Endothelial cell of umbilical vein (primary cell): ENCODE measurements at regions not wholly inside any gene's neighbourhood (a gene's known extent, or its start where the extent isn't known, plus 50 kb on each side); places are given as distances from the start of the nearest gene placed in this dataset.

Experiments used
- BruUV-seq: library from RNA; stranded (reverse); fragments of 400-500 nt; replicated peaks from 2 replicates; lab custom pipeline; 2021; lab: Mats Ljungman, UMichigan
- CTCF ChIA-PET: fragments of 300-600, 350-600 bp; sonication (Branson Sonifier 250); formaldehyde crosslinking; loops from one replicate; lab custom pipeline; 2021; ENCODE audit warnings: antibody characterized with exemption, inconsistent platforms; lab: Charles Lee
- POLR2A ChIA-PET: fragments of 300-600, 350-600 bp; sonication (Branson Sonifier 250); formaldehyde crosslinking; loops from one replicate; lab custom pipeline; 2021; ENCODE audit warnings: antibody characterized with exemption, inconsistent platforms; lab: Charles Lee
- DNase-seq: peaks from one replicate; pipeline ENCODE4 v3.0.0-alpha.2; 2011; ENCODE audit warnings: low read depth, low spot score
- FAIRE-seq: peaks from 2 replicates; lab custom pipeline; 2011; peaks lifted over from hg19 to GRCh38; lab: Jason Lieb, UNC
- H2AFZ ChIP-seq: 2 replicates; pipeline ENCODE4 v1.6.0; 2012; ENCODE audit warnings: low read depth, low read length, control low read depth, inconsistent platforms
- H3K27ac ChIP-seq: 2 replicates; pipeline ENCODE4 v1.5.1; 2011; ENCODE audit warnings: low read depth, mild to moderate bottlenecking, control low read depth, low read length, moderate library complexity; ENCODE audit not compliant: insufficient read depth
- H3K27me3 ChIP-seq, 2 experiments: 2 replicates each; pipeline versions ENCODE4 v1.6.0 to v1.6.1; 2011; ENCODE audit warnings: low read length in 2 of 2, mixed read lengths in 1 of 2; ENCODE audit not compliant: control insufficient read depth in 2 of 2, insufficient read depth in 2 of 2
- H3K36me3 ChIP-seq, 2 experiments: 2 replicates in 1 of 2; 3 replicates in 1 of 2; pipeline ENCODE4 v1.5.1; 2011; ENCODE audit warnings: low read length in 2 of 2, mild to moderate bottlenecking in 1 of 2, moderate library complexity in 1 of 2; ENCODE audit not compliant: control insufficient read depth in 2 of 2, insufficient read depth in 2 of 2; ENCODE audit errors: extremely low read depth in 1 of 2
- H3K4me1 ChIP-seq: 3 replicates; pipeline ENCODE4 v1.5.1; 2011; ENCODE audit warnings: mild to moderate bottlenecking, low read length; ENCODE audit not compliant: control insufficient read depth, insufficient read depth; ENCODE audit errors: extremely low read depth
- H3K4me2 ChIP-seq: 2 replicates; pipeline ENCODE4 v1.6.1; 2011; ENCODE audit warnings: low read length, control low read depth, mixed read lengths; ENCODE audit not compliant: insufficient read depth
- H3K4me3 ChIP-seq, 3 experiments: fragments of 200-600 bp in 1 of 3; sonication (generic), shearing (Covaris generic) in 1 of 3; replicated peaks in 1 of 3; 2 replicates each; pipeline ENCODE4 v1.5.1; 2011 to 2016; ENCODE audit warnings: control low read depth in 3 of 3, low read length in 3 of 3, mild to moderate bottlenecking in 2 of 3, inconsistent platforms in 1 of 3, low read depth in 1 of 3, moderate library complexity in 1 of 3; ENCODE audit not compliant: insufficient read depth in 1 of 3
- H3K79me2 ChIP-seq: 2 replicates; pipeline ENCODE4 v1.6.0; 2012; ENCODE audit warnings: low read length, inconsistent platforms; ENCODE audit not compliant: control insufficient read depth, insufficient read depth
- H3K9ac ChIP-seq: replicated peaks from 2 replicates; pipeline ENCODE3; 2011; ENCODE audit warnings: low read length, control low read depth; ENCODE audit not compliant: insufficient read depth; ENCODE audit errors: extremely low read depth
- H3K9me1 ChIP-seq: replicated peaks from 3 replicates; pipeline ENCODE4 v1.6.0; 2011; ENCODE audit warnings: mild to moderate bottlenecking, low read length; ENCODE audit not compliant: control insufficient read depth, insufficient read depth; ENCODE audit errors: extremely low read depth
- H3K9me3 ChIP-seq: replicated peaks from 2 replicates; pipeline ENCODE4 v1.5.1; 2012; ENCODE audit warnings: low read length, inconsistent platforms; ENCODE audit not compliant: control insufficient read depth, insufficient read depth
- H4K20me1 ChIP-seq: replicated peaks from 2 replicates; pipeline ENCODE3; 2011; ENCODE audit warnings: mild to moderate bottlenecking, low read length; ENCODE audit not compliant: control insufficient read depth, insufficient read depth; ENCODE audit errors: extremely low read depth
- EZH2 ChIP-seq: IDR thresholded peaks from 2 replicates; pipeline ENCODE4 v1.6.1; 2012; ENCODE audit warnings: borderline replicate concordance, low read depth, mild to moderate bottlenecking, moderate library complexity, low read length, inconsistent platforms; ENCODE audit not compliant: severe bottlenecking
- FOS ChIP-seq: IDR thresholded peaks from 2 replicates; pipeline ENCODE4 v1.6.1; 2011; ENCODE audit warnings: mild to moderate bottlenecking, low read length, moderate library complexity, borderline replicate concordance; ENCODE audit not compliant: insufficient read depth
- GATA2 ChIP-seq: IDR thresholded peaks from 2 replicates; pipeline ENCODE4 v1.7.0; 2011; ENCODE audit warnings: low read depth, mild to moderate bottlenecking, moderate library complexity, mixed read lengths, low read length; ENCODE audit not compliant: insufficient read length, insufficient read depth
- JUN ChIP-seq: IDR thresholded peaks from 2 replicates; pipeline ENCODE4 v1.6.1; 2011; ENCODE audit warnings: borderline replicate concordance, low read depth; ENCODE audit not compliant: insufficient read length, insufficient read depth
- MAX ChIP-seq: IDR thresholded peaks from 2 replicates; pipeline ENCODE4 v1.6.1; 2011; ENCODE audit not compliant: insufficient read depth, insufficient read length
- MYC ChIP-seq: IDR thresholded peaks from one replicate; pipeline ENCODE4 v1.6.1; 2011; ENCODE audit warnings: mild to moderate bottlenecking, low read depth, low read length
- POLR2A ChIP-seq: IDR thresholded peaks from 2 replicates; pipeline ENCODE4 v1.6.1; 2012; ENCODE audit warnings: low read depth, mild to moderate bottlenecking, control low read depth, low read length
- POLR2AphosphoS5 ChIP-seq: IDR thresholded peaks from 2 replicates; pipeline ENCODE4 v1.6.1; 2012; ENCODE audit warnings: low read depth, mild to moderate bottlenecking, control low read depth, low read length, moderate library complexity; ENCODE audit not compliant: insufficient read depth
- dilution Hi-C: fragments of 300-500 bp; cut with MboI; formaldehyde crosslinking; loops from one replicate; pipeline ENCODE4 v1.15.0; 2019; ENCODE audit warnings: low sequenced_read_pairs; ENCODE audit not compliant: extremely low pct_ligation_motif_present
- intact Hi-C: fragments of 100-400 bp; cut with micrococcal nuclease; formaldehyde crosslinking; loops from one replicate; pipeline ENCODE4 v1.10.0; 2022
- TF ChIP-seq, protein P1 (sequence below), 2 donors: IDR thresholded peaks; 1 replicate in 1 of 2; 2 replicates in 1 of 2; pipeline ENCODE4 v1.5.1; 2011; ENCODE audit warnings: low read length in 2 of 2, mild to moderate bottlenecking in 2 of 2, moderate library complexity in 2 of 2, control low read depth in 1 of 2, inconsistent platforms in 1 of 2, low read depth in 1 of 2; ENCODE audit not compliant: insufficient read depth in 1 of 2; ENCODE audit errors: extremely low read depth in 1 of 2

DNA sequence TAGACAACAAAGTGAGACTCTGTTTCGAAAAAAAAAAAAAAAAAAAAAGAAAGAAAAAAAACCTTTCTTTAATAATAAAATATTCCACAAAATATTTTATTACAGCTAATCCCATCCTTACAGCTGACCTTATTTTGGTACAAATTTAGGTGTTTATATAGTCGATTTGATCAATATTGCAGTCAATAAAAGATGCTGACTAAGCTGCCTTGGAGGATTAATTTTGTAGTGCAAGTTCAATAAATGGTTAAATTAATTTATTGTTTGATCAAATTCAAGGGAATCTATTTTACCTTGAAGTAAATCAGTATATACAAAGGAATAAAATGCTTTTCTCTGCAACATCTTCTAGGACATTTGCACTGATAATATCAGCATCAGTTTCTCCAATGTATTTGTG lies 1764.3 kb downstream of the NCAM2 start:
- no peaks in the 10 kb centered on the region for H3K79me2 ChIP-seq
- H3K4me1 ChIP-seq, result no peaks in the 10 kb centered on the region
- H3K27ac ChIP-seq, result no peak overlapping the region
- FAIRE-seq, result no peak
- no peak for DNase-seq
- POLR2A ChIA-PET, result no interaction called here
- no peak overlapping the region for H3K4me3 ChIP-seq
- no peaks in the 10 kb centered on the region for H3K9me3 ChIP-seq
- TF ChIP-seq POLR2AphosphoS5 (no peak), JUN (no peak), GATA2 (no peak), EZH2 (no peak), MAX (no peak), POLR2A (no peak), FOS (no peak), MYC (no peak)
- TF ChIP-seq, protein P1, sequence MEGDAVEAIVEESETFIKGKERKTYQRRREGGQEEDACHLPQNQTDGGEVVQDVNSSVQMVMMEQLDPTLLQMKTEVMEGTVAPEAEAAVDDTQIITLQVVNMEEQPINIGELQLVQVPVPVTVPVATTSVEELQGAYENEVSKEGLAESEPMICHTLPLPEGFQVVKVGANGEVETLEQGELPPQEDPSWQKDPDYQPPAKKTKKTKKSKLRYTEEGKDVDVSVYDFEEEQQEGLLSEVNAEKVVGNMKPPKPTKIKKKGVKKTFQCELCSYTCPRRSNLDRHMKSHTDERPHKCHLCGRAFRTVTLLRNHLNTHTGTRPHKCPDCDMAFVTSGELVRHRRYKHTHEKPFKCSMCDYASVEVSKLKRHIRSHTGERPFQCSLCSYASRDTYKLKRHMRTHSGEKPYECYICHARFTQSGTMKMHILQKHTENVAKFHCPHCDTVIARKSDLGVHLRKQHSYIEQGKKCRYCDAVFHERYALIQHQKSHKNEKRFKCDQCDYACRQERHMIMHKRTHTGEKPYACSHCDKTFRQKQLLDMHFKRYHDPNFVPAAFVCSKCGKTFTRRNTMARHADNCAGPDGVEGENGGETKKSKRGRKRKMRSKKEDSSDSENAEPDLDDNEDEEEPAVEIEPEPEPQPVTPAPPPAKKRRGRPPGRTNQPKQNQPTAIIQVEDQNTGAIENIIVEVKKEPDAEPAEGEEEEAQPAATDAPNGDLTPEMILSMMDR (IDR thresholded peaks at IDR 0.05; ENCODE audit: extremely low read depth in 1 of 2, insufficient read depth in 1 of 2, low read depth in 1 of 2, low read length in 2 of 2), result no peak
- H3K4me2 ChIP-seq, result no peak overlapping the region
- no peak overlapping the region for H3K9ac ChIP-seq
- H4K20me1 ChIP-seq, result no peaks in the 10 kb centered on the region
- intact Hi-C loops, result no loop called here
- no peaks in the 10 kb centered on the region for H3K9me1 ChIP-seq
- H3K27me3 ChIP-seq, result no peaks in the 10 kb centered on the region
- CTCF ChIA-PET, result interaction anchor here (1.0 kb wide), 1 partner anchor 11 kb away, joined by 4 read pairs; no protein-coding TSS in a partner anchor
- dilution Hi-C loops, result no loop called here
- no TSS peak for BruUV-seq
- H3K36me3 ChIP-seq, result no peaks in the 10 kb centered on the region
- H2AFZ ChIP-seq, result no peak overlapping the region
